GM21723 (cell line): ENCODE measurements at regions not wholly inside any gene's neighbourhood (a gene's known extent, or its start where the extent isn't known, plus 50 kb on each side); places are given as distances from the start of the nearest gene placed in this dataset.

Experiments
- ATAC-seq: cut with Tn5 transposase; IDR thresholded peaks from one replicate; pipeline ENCODE4 v1.9.1; 2021; ENCODE audit warnings: mild to moderate bottlenecking, moderate library complexity; ENCODE audit not compliant: unreplicated experiment

GRCh38 chr17:27239584-27239983, 54.3 kb upstream of the WSB1 start:
- ATAC-seq = no peak

- no peak for ATAC-seq
These were observed 53.7 kb upstream of the WSB1 start for GRCh38 chr17:27240086-27240801.

- ATAC-seq = no peak
These were observed 53.1 kb upstream of the WSB1 start for GRCh38 chr17:27240802-27241155.

- peak; percentile 61 for ATAC-seq
These were observed 52.5 kb upstream of the WSB1 start for GRCh38 chr17:27241346-27241946.

GRCh38 chr17:27242951-27243350, 51.0 kb upstream of the WSB1 start:
- ATAC-seq = no peak

- no peak for ATAC-seq
These were observed 49.9 kb upstream of the WSB1 start for GRCh38 chr17:27244011-27244410.
